ENCODE measurements at regions not wholly inside any gene's neighbourhood (a gene's known extent, or its start where the extent isn't known, plus 50 kb on each side); places are given as distances from the start of the nearest gene placed in this dataset.

GRCh38 chr3:151969026-151969642, 95.7 kb downstream of the SUCNR1 start:
- Histone ChIP-seq H3K36me3 (ENCODE audit: control insufficient read depth in 1 of 2, insufficient read depth in 2 of 2, low read length in 2 of 2) (no peaks in the 10 kb centered on the region), H3K9me3 (ENCODE audit: control insufficient read depth in 1 of 2, low read length in 2 of 2) (no peaks in the 10 kb centered on the region), H3K4me3 (ENCODE audit: low read depth in 1 of 2, low read length in 2 of 2) (no peak overlapping the region), H3K27me3 (ENCODE audit: control insufficient read depth in 1 of 2, insufficient read depth in 2 of 2, low read length in 2 of 2) (no peaks in the 10 kb centered on the region), H3K4me1 (ENCODE audit: control insufficient read depth in 1 of 2, insufficient read depth in 2 of 2, low read length in 2 of 2) (peaks cover 16 to 17% of the 10 kb centered on the region in 2 donors), H3K9ac (ENCODE audit: low read depth in 1 of 2, low read length in 2 of 2) (no peak overlapping the region), H3K27ac (ENCODE audit: low read depth, low read length) (no peak overlapping the region)

GRCh38 chr3:151971814-151972579, 98.6 kb downstream of the SUCNR1 start:
- H3K27me3 ChIP-seq (ENCODE audit: control insufficient read depth in 1 of 2, insufficient read depth in 2 of 2, low read length in 2 of 2), result no peaks in the 10 kb centered on the region
- no peak overlapping the region for H3K9ac ChIP-seq (ENCODE audit: low read depth in 1 of 2, low read length in 2 of 2)
- H3K4me1 ChIP-seq (ENCODE audit: control insufficient read depth in 1 of 2, insufficient read depth in 2 of 2, low read length in 2 of 2), result peaks cover 17 to 27% of the 10 kb centered on the region in 2 donors
- no peaks in the 10 kb centered on the region for H3K36me3 ChIP-seq (ENCODE audit: control insufficient read depth in 1 of 2, insufficient read depth in 2 of 2, low read length in 2 of 2)
- H3K9me3 ChIP-seq (ENCODE audit: control insufficient read depth in 1 of 2, low read length in 2 of 2), result no peaks in the 10 kb centered on the region
- H3K27ac ChIP-seq (ENCODE audit: low read depth, low read length), result no peak overlapping the region
- peak overlapping the region in 1 of 2 donors; percentile 9 for H3K4me3 ChIP-seq (ENCODE audit: low read depth in 1 of 2, low read length in 2 of 2)

- Histone ChIP-seq H3K9ac (ENCODE audit: low read depth in 1 of 2, low read length in 2 of 2) (no peak overlapping the region), H3K4me1 (ENCODE audit: control insufficient read depth in 1 of 2, insufficient read depth in 2 of 2, low read length in 2 of 2) (peaks cover 17 to 25% of the 10 kb centered on the region in 2 donors), H3K27me3 (ENCODE audit: control insufficient read depth in 1 of 2, insufficient read depth in 2 of 2, low read length in 2 of 2) (no peaks in the 10 kb centered on the region), H3K27ac (ENCODE audit: low read depth, low read length) (no peak overlapping the region), H3K9me3 (ENCODE audit: control insufficient read depth in 1 of 2, low read length in 2 of 2) (no peaks in the 10 kb centered on the region), H3K4me3 (ENCODE audit: low read depth in 1 of 2, low read length in 2 of 2) (no peak overlapping the region), H3K36me3 (ENCODE audit: control insufficient read depth in 1 of 2, insufficient read depth in 2 of 2, low read length in 2 of 2) (no peaks in the 10 kb centered on the region)
Observed at GRCh38 chr3:151974067-151974466, 100.6 kb downstream of the SUCNR1 start.

- Histone ChIP-seq H3K9ac (ENCODE audit: low read depth in 1 of 2, low read length in 2 of 2) (no peak overlapping the region), H3K9me3 (ENCODE audit: control insufficient read depth in 1 of 2, low read length in 2 of 2) (no peaks in the 10 kb centered on the region), H3K36me3 (ENCODE audit: control insufficient read depth in 1 of 2, insufficient read depth in 2 of 2, low read length in 2 of 2) (no peaks in the 10 kb centered on the region), H3K27ac (ENCODE audit: low read depth, low read length) (no peak overlapping the region), H3K27me3 (ENCODE audit: control insufficient read depth in 1 of 2, insufficient read depth in 2 of 2, low read length in 2 of 2) (no peaks in the 10 kb centered on the region), H3K4me1 (ENCODE audit: control insufficient read depth in 1 of 2, insufficient read depth in 2 of 2, low read length in 2 of 2) (peaks cover 17 to 22% of the 10 kb centered on the region in 2 donors), H3K4me3 (ENCODE audit: low read depth in 1 of 2, low read length in 2 of 2) (no peak overlapping the region)
Observed at GRCh38 chr3:151976211-151977050, 103.0 kb downstream of the SUCNR1 start.

- no peaks in the 10 kb centered on the region for H3K9me3 ChIP-seq (ENCODE audit: control insufficient read depth in 1 of 2, low read length in 2 of 2)
- no peaks in the 10 kb centered on the region for H3K36me3 ChIP-seq (ENCODE audit: control insufficient read depth in 1 of 2, insufficient read depth in 2 of 2, low read length in 2 of 2)
- no peak overlapping the region for H3K4me3 ChIP-seq (ENCODE audit: low read depth in 1 of 2, low read length in 2 of 2)
- H3K4me1 ChIP-seq (ENCODE audit: control insufficient read depth in 1 of 2, insufficient read depth in 2 of 2, low read length in 2 of 2), result peaks cover 0 to 11% of the 10 kb centered on the region in 2 donors
- H3K27me3 ChIP-seq (ENCODE audit: control insufficient read depth in 1 of 2, insufficient read depth in 2 of 2, low read length in 2 of 2), result no peaks in the 10 kb centered on the region
- H3K27ac ChIP-seq (ENCODE audit: low read depth, low read length), result no peak overlapping the region
- no peak overlapping the region for H3K9ac ChIP-seq (ENCODE audit: low read depth in 1 of 2, low read length in 2 of 2)
Observed at GRCh38 chr3:151979906-151980305, 106.5 kb downstream of the SUCNR1 start.

- no peak overlapping the region for H3K4me3 ChIP-seq (ENCODE audit: low read depth in 1 of 2, low read length in 2 of 2)
- H3K4me1 ChIP-seq (ENCODE audit: control insufficient read depth in 1 of 2, insufficient read depth in 2 of 2, low read length in 2 of 2), result peaks cover 0 to 7% of the 10 kb centered on the region in 2 donors
- H3K27ac ChIP-seq (ENCODE audit: low read depth, low read length), result no peak overlapping the region
- no peak overlapping the region for H3K9ac ChIP-seq (ENCODE audit: low read depth in 1 of 2, low read length in 2 of 2)
- H3K27me3 ChIP-seq (ENCODE audit: control insufficient read depth in 1 of 2, insufficient read depth in 2 of 2, low read length in 2 of 2), result no peaks in the 10 kb centered on the region
- H3K9me3 ChIP-seq (ENCODE audit: control insufficient read depth in 1 of 2, low read length in 2 of 2), result no peaks in the 10 kb centered on the region
- no peaks in the 10 kb centered on the region for H3K36me3 ChIP-seq (ENCODE audit: control insufficient read depth in 1 of 2, insufficient read depth in 2 of 2, low read length in 2 of 2)
Observed at GRCh38 chr3:151983538-151983937, 110.1 kb downstream of the SUCNR1 start.

GRCh38 chr3:151985787-151986430, 112.5 kb downstream of the SUCNR1 start:
- Histone ChIP-seq H3K4me1 (ENCODE audit: control insufficient read depth in 1 of 2, insufficient read depth in 2 of 2, low read length in 2 of 2) (peaks cover 0 to 11% of the 10 kb centered on the region in 2 donors), H3K4me3 (ENCODE audit: low read depth in 1 of 2, low read length in 2 of 2) (no peak overlapping the region), H3K27me3 (ENCODE audit: control insufficient read depth in 1 of 2, insufficient read depth in 2 of 2, low read length in 2 of 2) (no peaks in the 10 kb centered on the region), H3K9ac (ENCODE audit: low read depth in 1 of 2, low read length in 2 of 2) (no peak overlapping the region), H3K27ac (ENCODE audit: low read depth, low read length) (no peak overlapping the region), H3K36me3 (ENCODE audit: control insufficient read depth in 1 of 2, insufficient read depth in 2 of 2, low read length in 2 of 2) (no peaks in the 10 kb centered on the region), H3K9me3 (ENCODE audit: control insufficient read depth in 1 of 2, low read length in 2 of 2) (no peaks in the 10 kb centered on the region)

- Histone ChIP-seq H3K27ac (ENCODE audit: low read depth, low read length) (no peak overlapping the region), H3K4me1 (ENCODE audit: control insufficient read depth in 1 of 2, insufficient read depth in 2 of 2, low read length in 2 of 2) (peaks cover 7 to 23% of the 10 kb centered on the region in 2 donors), H3K9ac (ENCODE audit: low read depth in 1 of 2, low read length in 2 of 2) (no peak overlapping the region), H3K36me3 (ENCODE audit: control insufficient read depth in 1 of 2, insufficient read depth in 2 of 2, low read length in 2 of 2) (no peaks in the 10 kb centered on the region), H3K9me3 (ENCODE audit: control insufficient read depth in 1 of 2, low read length in 2 of 2) (no peaks in the 10 kb centered on the region), H3K4me3 (ENCODE audit: low read depth in 1 of 2, low read length in 2 of 2) (no peak overlapping the region), H3K27me3 (ENCODE audit: control insufficient read depth in 1 of 2, insufficient read depth in 2 of 2, low read length in 2 of 2) (no peaks in the 10 kb centered on the region)
Observed at GRCh38 chr3:151987893-151988292, 114.5 kb downstream of the SUCNR1 start.

GRCh38 chr3:151989621-151990020, 116.2 kb downstream of the SUCNR1 start:
- no peak overlapping the region for H3K9ac ChIP-seq (ENCODE audit: low read depth in 1 of 2, low read length in 2 of 2)
- no peak overlapping the region for H3K4me3 ChIP-seq (ENCODE audit: low read depth in 1 of 2, low read length in 2 of 2)
- H3K36me3 ChIP-seq (ENCODE audit: control insufficient read depth in 1 of 2, insufficient read depth in 2 of 2, low read length in 2 of 2), result no peaks in the 10 kb centered on the region
- no peak overlapping the region for H3K27ac ChIP-seq (ENCODE audit: low read depth, low read length)
- H3K4me1 ChIP-seq (ENCODE audit: control insufficient read depth in 1 of 2, insufficient read depth in 2 of 2, low read length in 2 of 2), result peaks cover 7 to 30% of the 10 kb centered on the region in 2 donors
- H3K9me3 ChIP-seq (ENCODE audit: control insufficient read depth in 1 of 2, low read length in 2 of 2), result no peaks in the 10 kb centered on the region
- no peaks in the 10 kb centered on the region for H3K27me3 ChIP-seq (ENCODE audit: control insufficient read depth in 1 of 2, insufficient read depth in 2 of 2, low read length in 2 of 2)

Data from duodenal mucosa (tissue), 2 donors.